ENCODE measurements at regions not wholly inside any gene's neighbourhood (a gene's known extent, or its start where the extent isn't known, plus 50 kb on each side); places are given as distances from the start of the nearest gene placed in this dataset.
"Not testable (repeated sequence)": the region's sequence is repeated elsewhere in the genome, so short reads cannot be mapped to it uniquely, and the experiment has no call there.

GRCh38 chr12:61291647-61292046 is 968.6 kb upstream of the USP15 start:
- Histone ChIP-seq H3K79me2 (no peaks in the 10 kb centered on the region), H3K4me2 (no peak overlapping the region), H3K9me3 (ENCODE audit: low read depth) (no peaks in the 10 kb centered on the region), H3K4me3 (no peak overlapping the region), H3K9me2 (replicated peaks; ENCODE audit: insufficient read depth) (no peaks in the 10 kb centered on the region), H3K36me3 (replicated peaks; ENCODE audit: insufficient read depth, low read depth) (no peaks in the 10 kb centered on the region), H3K27me3 (no peaks in the 10 kb centered on the region), H2AFZ (no peak overlapping the region), H3K4me1 (ENCODE audit: insufficient read depth) (no peaks in the 10 kb centered on the region), H4K20me1 (ENCODE audit: insufficient read depth, poor library complexity, severe bottlenecking) (no peaks in the 10 kb centered on the region), H3K27ac (no peak overlapping the region)
- TF ChIP-seq EZH2phosphoT487 (IDR thresholded peaks at IDR 0.05; ENCODE audit: low read depth, severe bottlenecking, unreplicated experiment): no peak
- no peak for TF ChIP-seq EZH2 (IDR thresholded peaks at IDR 0.05; ENCODE audit: borderline replicate concordance)
- TF ChIP-seq, protein P1, sequence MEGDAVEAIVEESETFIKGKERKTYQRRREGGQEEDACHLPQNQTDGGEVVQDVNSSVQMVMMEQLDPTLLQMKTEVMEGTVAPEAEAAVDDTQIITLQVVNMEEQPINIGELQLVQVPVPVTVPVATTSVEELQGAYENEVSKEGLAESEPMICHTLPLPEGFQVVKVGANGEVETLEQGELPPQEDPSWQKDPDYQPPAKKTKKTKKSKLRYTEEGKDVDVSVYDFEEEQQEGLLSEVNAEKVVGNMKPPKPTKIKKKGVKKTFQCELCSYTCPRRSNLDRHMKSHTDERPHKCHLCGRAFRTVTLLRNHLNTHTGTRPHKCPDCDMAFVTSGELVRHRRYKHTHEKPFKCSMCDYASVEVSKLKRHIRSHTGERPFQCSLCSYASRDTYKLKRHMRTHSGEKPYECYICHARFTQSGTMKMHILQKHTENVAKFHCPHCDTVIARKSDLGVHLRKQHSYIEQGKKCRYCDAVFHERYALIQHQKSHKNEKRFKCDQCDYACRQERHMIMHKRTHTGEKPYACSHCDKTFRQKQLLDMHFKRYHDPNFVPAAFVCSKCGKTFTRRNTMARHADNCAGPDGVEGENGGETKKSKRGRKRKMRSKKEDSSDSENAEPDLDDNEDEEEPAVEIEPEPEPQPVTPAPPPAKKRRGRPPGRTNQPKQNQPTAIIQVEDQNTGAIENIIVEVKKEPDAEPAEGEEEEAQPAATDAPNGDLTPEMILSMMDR (IDR thresholded peaks at IDR 0.05; ENCODE audit: poor library complexity): no peak
- WGBS (ENCODE audit: low lambda C conversion rate, missing lambda C conversion rate): 84% methylated on average over 2 of the region's 2 CpGs
- DNase-seq (ENCODE audit: low spot score): no peak

GRCh38 chr12:61294011-61294410 is 966.2 kb upstream of the USP15 start:
- H2AFZ ChIP-seq; H3K9me2 ChIP-seq (replicated peaks; ENCODE audit: insufficient read depth); H3K79me2 ChIP-seq; H3K27ac ChIP-seq; H3K36me3 ChIP-seq (replicated peaks; ENCODE audit: insufficient read depth, low read depth); H4K20me1 ChIP-seq (ENCODE audit: insufficient read depth, poor library complexity, severe bottlenecking); H3K4me2 ChIP-seq; H3K4me1 ChIP-seq (ENCODE audit: insufficient read depth); H3K9me3 ChIP-seq (ENCODE audit: low read depth); DNase-seq (ENCODE audit: low spot score); H3K4me3 ChIP-seq; H3K27me3 ChIP-seq: not testable (repeated sequence)
- 96% methylated on average over 13 of the region's 13 CpGs for WGBS (ENCODE audit: low lambda C conversion rate, missing lambda C conversion rate)

DNA sequence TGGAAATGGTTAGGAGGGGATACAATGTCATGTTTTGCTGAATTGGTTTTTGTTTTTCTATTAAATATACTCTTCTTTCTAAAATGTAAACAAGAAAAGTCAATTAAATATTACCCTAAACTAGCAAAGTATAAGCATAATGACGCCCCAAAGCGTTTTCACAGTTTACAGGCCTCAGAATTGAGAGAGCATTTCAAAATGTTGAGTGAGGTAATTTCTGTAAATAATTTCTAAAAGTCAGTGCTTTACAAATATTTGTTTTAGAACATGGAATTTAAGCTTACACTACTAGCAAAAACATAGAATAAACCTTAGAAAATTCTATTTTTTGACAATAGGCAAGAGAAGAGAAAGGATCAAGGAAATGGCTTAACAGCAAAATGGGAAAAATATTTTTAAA is 958.4 kb upstream of the USP15 start:
- Histone ChIP-seq H3K27me3 (no peaks in the 10 kb centered on the region), H3K4me1 (ENCODE audit: insufficient read depth) (no peaks in the 10 kb centered on the region), H3K79me2 (no peaks in the 10 kb centered on the region), H3K9me2 (replicated peaks; ENCODE audit: insufficient read depth) (no peaks in the 10 kb centered on the region), H3K4me2 (no peak overlapping the region), H3K4me3 (no peak overlapping the region), H2AFZ (no peak overlapping the region), H4K20me1 (ENCODE audit: insufficient read depth, poor library complexity, severe bottlenecking) (no peaks in the 10 kb centered on the region), H3K36me3 (replicated peaks; ENCODE audit: insufficient read depth, low read depth) (no peaks in the 10 kb centered on the region), H3K27ac (no peak overlapping the region), H3K9me3 (ENCODE audit: low read depth) (no peaks in the 10 kb centered on the region)
- 79% methylated on average over 2 of the region's 2 CpGs for WGBS (ENCODE audit: low lambda C conversion rate, missing lambda C conversion rate)
- TF ChIP-seq, protein P1 (IDR thresholded peaks at IDR 0.05; ENCODE audit: poor library complexity): no peak
- TF ChIP-seq EZH2 (IDR thresholded peaks at IDR 0.05; ENCODE audit: borderline replicate concordance) (no peak), EZH2phosphoT487 (IDR thresholded peaks at IDR 0.05; ENCODE audit: low read depth, severe bottlenecking, unreplicated experiment) (no peak)
- DNase-seq (ENCODE audit: low spot score): no peak

DNA sequence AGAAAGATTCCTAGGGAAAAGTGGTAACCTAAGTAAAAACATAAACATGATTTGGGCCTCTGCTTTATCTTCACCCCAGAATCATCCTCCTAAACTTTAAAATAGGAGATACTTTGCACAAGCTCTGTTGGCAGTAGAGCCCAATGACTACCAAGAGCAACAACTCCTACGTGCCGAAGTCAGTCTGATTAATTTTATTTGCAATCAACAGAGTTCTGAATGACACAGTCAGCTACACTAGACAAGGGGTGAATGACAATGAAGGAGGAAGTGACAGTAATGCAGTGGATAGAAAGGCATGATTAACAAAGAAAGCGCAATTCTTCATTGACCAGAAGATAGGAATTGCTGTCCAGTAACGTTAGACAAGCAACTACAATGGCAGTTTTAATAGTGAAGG is 957.9 kb upstream of the USP15 start:
- Histone ChIP-seq H3K27ac (no peak overlapping the region), H3K9me2 (replicated peaks; ENCODE audit: insufficient read depth) (no peaks in the 10 kb centered on the region), H3K9me3 (ENCODE audit: low read depth) (no peaks in the 10 kb centered on the region), H3K27me3 (no peaks in the 10 kb centered on the region), H4K20me1 (ENCODE audit: insufficient read depth, poor library complexity, severe bottlenecking) (no peaks in the 10 kb centered on the region), H2AFZ (no peak overlapping the region), H3K4me2 (no peak overlapping the region), H3K4me1 (ENCODE audit: insufficient read depth) (no peaks in the 10 kb centered on the region), H3K4me3 (no peak overlapping the region), H3K36me3 (replicated peaks; ENCODE audit: insufficient read depth, low read depth) (no peaks in the 10 kb centered on the region), H3K79me2 (no peaks in the 10 kb centered on the region)
- DNase-seq (ENCODE audit: low spot score): no peak
- WGBS (ENCODE audit: low lambda C conversion rate, missing lambda C conversion rate): 91% methylated on average over 4 of the region's 4 CpGs
- TF ChIP-seq, protein P1 (IDR thresholded peaks at IDR 0.05; ENCODE audit: poor library complexity): no peak
- no peak for TF ChIP-seq EZH2phosphoT487 (IDR thresholded peaks at IDR 0.05; ENCODE audit: low read depth, severe bottlenecking, unreplicated experiment)

Data from hepatocyte (in vitro differentiated cells).